SK-N-MC (cell line): ENCODE measurements at regions not wholly inside any gene's neighbourhood (a gene's known extent, or its start where the extent isn't known, plus 50 kb on each side); places are given as distances from the start of the nearest gene placed in this dataset.

Experiments
- EZH2 ChIP-seq: fragments of 200-600 bp; sonication (generic); IDR thresholded peaks from one replicate; pipeline ENCODE4 v1.6.1; 2017; ENCODE audit warnings: antibody characterized with exemption
- POLR2AphosphoS5 ChIP-seq: IDR thresholded peaks from 2 replicates; pipeline ENCODE4 v1.6.1; 2012; ENCODE audit warnings: mild to moderate bottlenecking, low read depth, low read length, borderline replicate concordance

- TF ChIP-seq EZH2 (no peak), POLR2AphosphoS5 (no peak)
These were observed 245.4 kb upstream of the SOX4 start for GRCh38 chr6:21348146-21348503.
